ENCODE measurements at regions not wholly inside any gene's neighbourhood (a gene's known extent, or its start where the extent isn't known, plus 50 kb on each side); places are given as distances from the start of the nearest gene placed in this dataset.

DNA sequence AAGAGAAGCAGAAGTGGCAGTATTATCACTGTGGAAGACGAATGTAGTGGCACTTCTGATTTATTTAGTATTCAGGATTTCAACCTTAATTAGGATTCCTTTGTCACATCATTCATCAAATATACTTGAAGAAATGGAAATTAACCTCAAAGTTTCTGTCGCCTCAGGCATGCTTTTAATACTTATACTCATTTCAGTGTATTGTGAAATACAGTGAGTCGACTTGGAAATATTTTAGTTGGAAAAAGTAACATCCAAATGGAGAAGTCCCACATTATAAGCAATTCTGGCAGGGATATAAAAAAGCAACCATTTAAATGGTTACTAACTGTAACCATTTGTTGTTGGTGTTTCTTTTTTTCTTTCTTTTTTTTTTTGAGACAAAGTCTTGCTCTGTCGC, 648.8 kb downstream of the ARL4A start:
- no peak for DNase-seq

- DNase-seq: no peak
Measured at GRCh38 chr7:13352677-13353076, 636.8 kb downstream of the ETV1 start.

- no peak for DNase-seq
Measured at GRCh38 chr7:13359656-13360055, 629.8 kb downstream of the ETV1 start.

- DNase-seq: no peak
Measured at GRCh38 chr7:13386741-13387140, 602.7 kb downstream of the ETV1 start.

DNA sequence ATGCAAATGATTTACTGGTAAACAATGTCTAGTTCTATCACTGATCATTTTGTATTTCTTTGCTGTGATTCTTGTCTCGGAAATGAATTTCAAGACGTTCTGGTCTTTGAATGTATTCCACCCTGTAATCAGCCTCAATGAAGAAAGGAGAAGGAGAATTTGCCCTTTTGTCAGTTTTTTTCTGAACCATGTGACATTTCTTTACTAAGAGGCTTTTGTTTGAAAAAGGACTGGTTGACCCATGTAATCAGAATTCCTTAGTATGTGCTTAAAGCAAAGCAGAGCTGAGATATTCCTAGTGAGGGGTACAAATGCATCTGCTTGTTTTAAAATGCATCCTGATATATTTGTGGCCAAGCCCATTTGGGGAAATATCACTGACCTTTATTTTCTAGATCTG, 581.6 kb downstream of the ETV1 start:
- DNase-seq: no peak

- no peak for DNase-seq
Measured at GRCh38 chr7:13411151-13411550, 578.3 kb downstream of the ETV1 start.

DNA sequence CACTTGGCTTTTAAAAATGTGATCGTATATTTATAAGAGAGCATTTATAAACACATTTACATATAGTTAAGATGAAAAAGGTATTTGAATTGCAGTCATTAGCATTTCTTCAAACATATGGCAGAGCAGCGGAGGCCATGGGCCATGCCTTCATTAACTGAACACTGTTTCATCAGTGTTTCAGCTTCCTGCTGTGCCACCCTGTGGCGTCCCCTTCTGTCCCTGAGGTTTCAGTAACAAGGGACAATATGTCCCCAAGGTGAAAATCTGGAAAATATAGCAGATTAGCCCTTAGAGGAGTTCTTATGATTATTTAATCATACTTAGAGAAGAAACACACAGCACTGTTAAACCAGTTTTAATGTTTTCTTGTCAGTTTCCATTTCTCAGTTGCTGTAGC, 577.8 kb downstream of the ETV1 start:
- DNase-seq: no peak

GRCh38 chr7:13414181-13414580, 575.3 kb downstream of the ETV1 start:
- no peak for DNase-seq

DNA sequence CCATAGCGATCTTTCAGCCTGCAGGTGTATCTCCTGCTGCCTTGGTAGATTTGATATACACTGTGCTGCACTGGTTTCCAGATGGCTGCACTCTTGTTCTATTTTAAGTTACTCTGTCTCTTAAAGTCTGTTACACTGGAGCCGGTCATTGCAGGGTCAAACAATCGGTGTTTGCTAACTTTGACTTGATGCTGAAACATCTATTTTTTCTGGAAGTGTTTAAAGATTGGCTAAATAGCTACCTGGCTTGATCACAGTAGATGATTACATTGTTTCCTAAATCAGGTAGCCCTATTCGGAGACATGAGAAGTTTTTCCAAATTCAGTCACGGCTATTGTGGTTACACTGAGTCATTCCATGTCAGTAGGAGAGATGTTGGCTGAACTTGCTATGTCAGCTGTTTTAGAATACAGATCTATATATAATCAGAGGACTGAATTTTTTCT, 574.8 kb downstream of the ETV1 start:
- DNase-seq: no peak

- no peak for DNase-seq
Measured at GRCh38 chr7:13416071-13416470, 573.4 kb downstream of the ETV1 start.

DNA sequence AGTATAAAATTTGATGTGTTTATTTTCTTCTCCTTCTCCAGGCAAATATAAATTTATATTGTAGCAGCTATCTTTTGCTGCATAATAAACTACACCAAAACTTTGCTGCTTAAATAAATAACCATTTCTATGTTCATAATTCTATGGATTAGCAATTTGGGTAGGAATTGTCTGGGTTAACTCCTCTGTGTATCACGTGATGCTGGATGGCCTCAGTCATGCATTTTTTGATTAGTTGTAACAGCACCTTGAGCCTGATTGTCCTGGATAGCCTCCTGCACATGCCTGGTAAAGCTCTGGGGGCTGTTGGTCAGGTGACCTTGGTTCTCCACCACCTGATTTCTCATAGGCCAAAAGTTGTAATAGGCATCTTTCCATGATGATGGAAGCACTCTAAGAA, 572.9 kb downstream of the ETV1 start:
- no peak for DNase-seq

- DNase-seq: no peak
Measured at GRCh38 chr7:13420726-13421125, 568.7 kb downstream of the ETV1 start.

GRCh38 chr7:13421776-13422175, 567.7 kb downstream of the ETV1 start:
- no peak for DNase-seq

GRCh38 chr7:13433946-13434345, 555.5 kb downstream of the ETV1 start:
- no peak for DNase-seq

DNA sequence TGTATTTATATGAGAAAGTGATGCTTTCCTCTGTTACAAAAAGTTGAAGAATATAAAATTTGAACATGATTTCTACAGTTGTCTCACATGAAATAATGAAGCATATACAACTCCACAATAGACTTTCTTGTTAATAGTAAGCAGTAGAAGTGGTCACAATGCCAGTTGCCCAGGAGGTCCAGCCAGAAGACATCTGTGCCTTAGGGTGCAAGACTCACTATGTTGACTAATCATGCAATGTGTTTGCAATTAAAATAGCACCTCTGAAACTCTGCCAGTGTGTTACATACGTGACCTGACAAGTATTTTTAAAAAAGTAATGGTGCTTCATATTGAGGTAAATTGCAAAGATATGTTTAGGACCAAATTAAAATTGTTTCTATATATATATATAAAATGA, 547.2 kb downstream of the ETV1 start:
- no peak for DNase-seq

DNA sequence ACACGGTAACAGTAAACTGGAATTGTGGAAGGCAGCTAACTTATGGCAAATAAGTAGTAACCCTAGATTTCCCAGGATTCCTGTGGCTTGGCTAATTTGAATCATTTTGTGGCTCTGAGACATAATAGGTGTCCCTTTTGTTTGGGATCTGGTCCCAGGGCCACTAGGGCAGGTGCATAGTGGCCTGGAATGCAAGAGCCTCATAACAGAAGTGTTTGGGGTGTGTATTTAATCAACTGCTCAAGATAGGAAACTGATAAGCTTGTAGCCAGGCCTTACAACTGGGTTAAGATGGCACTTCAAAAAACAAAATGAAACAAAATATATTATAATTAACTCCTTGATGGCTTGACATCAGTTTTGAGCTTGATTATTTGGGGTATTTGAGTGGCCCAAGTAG, 541.8 kb downstream of the ETV1 start:
- no peak for DNase-seq

- DNase-seq: no peak
Measured at GRCh38 chr7:13448243-13448642, 541.2 kb downstream of the ETV1 start.

DNA sequence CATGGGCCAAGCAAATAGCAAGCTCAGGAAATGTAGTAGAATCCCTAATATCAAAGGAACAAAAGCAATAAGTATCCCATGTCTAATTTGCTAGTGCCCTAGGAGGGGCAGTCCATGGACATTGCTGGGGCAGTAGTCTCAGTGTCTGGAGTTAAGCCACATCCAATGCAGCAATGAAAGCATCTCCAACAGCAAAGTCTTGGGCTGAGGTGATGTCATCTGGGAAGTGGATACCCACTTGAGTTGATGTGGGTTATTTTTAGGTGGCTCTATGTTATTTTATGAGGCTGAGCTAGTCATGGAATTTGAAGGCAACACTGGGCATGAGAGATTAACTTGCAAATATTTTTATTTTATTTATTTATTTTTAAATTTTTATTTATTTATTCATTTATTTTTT, 540.0 kb downstream of the ETV1 start:
- DNase-seq: no peak

GRCh38 chr7:13454916-13455592, 534.4 kb downstream of the ETV1 start:
- DNase-seq: no peak

GRCh38 chr7:13457790-13458189, 531.7 kb downstream of the ETV1 start:
- DNase-seq: no peak

- DNase-seq: no peak
Measured at GRCh38 chr7:13466874-13467547, 522.5 kb downstream of the ETV1 start.

DNA sequence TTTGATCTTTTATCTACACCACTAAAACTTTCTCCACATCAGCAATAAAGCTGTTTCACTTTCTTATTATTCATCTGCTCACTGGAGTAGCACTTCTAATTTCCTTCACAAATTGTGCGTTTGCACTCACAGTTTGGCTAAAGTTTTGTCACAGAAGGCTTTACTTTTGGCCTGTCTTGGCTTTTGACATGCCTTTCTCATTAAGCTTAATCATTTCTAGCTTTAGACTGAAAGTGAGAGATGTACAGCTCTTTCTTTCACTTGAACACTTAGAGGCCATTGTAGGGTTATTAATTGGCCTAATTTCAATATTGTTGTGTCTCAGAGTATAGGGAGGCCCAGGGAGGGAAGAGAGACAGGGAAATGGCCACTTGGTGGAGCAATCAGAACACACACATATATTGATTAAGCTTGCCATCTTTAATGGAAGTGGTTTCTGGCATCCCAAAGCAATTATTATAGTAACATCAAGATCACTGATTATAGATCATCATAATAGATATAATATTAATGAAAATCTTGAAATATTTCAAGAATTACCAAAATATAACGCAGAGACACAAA, 512.5 kb downstream of the ETV1 start:
- DNase-seq: no peak

DNA sequence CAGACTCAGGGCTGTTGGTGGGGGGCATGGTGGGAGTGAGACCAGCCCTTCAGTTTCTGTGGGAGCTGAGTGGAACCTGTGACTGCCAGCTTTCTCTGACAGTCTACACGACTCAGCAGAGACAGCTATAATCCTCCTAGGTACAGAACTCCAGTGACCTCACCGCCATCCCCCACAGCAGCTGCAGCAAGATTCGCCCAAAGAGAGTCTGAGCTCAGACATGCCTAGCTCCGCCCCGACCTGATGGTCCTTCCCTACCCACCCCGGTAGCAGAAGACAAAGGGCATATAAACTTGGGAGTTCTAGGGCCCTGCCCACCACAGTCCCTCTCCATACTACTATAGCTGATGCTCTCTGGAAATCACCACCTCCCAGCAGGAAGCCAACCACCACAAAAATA, 500.1 kb downstream of the ETV1 start:
- no peak for DNase-seq

GRCh38 chr7:13496976-13497375, 492.5 kb downstream of the ETV1 start:
- DNase-seq: no peak

DNA sequence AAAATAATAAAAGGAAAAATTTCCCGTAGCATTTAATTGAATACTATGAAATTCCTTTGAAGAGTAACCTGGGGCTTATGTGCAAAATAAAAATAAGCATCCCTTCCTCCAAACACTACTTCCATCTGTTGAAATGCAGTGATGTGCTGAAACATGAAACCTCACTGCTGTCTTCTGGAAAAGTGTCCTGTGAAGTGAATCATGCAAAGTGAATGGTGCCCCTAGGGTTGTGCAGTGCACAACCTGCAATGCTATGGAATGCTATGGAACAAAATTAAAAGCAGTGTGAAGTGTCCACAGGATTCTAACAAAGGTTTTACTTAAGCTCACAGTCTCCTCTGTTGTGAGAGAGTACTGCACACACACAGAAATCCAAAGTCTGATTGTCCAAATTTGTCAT, 480.9 kb downstream of the ETV1 start:
- no peak for DNase-seq
